IPS DF 19.7 (cell line): ENCODE measurements at regions not wholly inside any gene's neighbourhood (a gene's known extent, or its start where the extent isn't known, plus 50 kb on each side); places are given as distances from the start of the nearest gene placed in this dataset.

ENCODE experiments used
- DNase-seq: peaks from one replicate; pipeline ENCODE4 v3.0.0-alpha.2; 2013; ENCODE audit warnings: low read depth, low spot score

GRCh38 chr4:130478406-130478805, 1382.5 kb downstream of the C4orf33 start:
- DNase-seq: no peak

DNA sequence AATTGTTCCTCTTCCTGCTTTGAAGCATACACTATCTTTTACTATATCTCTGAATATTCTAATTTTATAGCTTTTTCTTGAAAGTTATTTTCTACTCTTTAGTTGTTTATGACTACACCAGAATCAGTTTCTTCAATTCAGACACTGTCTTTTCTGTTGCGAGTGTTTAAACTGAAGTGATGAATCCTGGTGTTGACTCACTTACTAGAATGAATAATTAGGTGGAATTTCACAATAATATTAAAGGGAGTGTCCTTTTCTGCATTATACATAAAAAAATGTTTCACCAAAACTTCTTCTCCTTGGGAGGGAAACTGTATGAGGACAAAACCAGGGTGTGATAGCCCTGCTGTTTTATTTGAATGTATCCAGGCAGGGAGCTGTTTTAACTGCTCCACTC, 1383.1 kb downstream of the C4orf33 start:
- no peak for DNase-seq

DNA sequence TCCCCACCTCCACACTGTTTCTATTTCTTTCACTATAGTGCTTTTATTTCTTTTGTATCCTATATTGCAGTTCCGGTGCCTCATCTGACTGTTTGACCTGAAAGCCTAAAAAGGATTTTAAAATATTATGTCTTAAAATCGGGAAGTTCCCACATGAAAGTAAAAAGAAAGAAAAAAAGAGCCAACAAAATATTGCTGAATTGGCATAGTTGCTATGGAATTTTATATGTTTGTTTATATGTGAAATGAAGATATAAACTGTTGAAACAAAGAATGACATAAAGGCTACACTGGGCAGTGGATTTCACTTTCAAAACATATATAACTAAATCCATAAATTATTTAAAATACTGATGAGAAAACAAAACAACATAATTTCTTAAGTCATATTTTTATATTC, 1383.7 kb downstream of the C4orf33 start:
- no peak for DNase-seq

DNA sequence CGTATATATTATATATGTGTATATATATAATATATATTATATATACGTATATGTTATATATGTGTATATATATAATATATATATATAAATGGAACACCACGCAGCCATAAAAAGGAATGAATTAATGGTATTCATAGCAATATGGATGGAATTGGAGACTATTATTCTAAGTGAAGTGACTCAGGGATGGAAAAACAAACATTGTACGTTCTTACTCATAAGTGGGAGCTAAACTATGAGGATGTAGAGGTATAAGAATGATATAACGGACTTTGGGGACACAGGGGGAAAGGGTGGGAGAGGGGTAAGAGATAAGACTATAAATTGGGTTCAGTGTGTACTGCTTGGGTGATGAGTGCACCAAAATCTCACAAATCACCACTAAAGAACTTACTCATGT, 1388.9 kb downstream of the C4orf33 start:
- DNase-seq: no peak

- DNase-seq: no peak
Measured at GRCh38 chr4:130485371-130485770, 1389.4 kb downstream of the C4orf33 start.

DNA sequence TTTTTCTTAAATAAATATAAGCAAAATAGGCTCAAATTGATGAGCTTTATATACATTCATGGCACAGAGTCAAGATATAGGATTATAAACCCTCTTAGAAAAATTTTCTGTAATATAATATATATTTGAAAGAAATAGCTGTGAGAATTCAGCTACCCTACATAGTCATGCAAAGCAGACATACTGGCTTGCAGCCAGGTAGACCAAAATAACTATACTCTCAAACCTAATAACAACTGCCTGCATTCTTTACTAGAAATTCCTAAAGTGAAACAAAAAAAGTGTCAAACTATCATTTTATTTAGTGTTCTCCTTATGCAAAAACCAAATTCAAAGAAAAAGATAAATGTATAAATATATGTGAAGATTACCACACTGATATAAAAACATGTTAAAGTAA, 1390.2 kb downstream of the C4orf33 start:
- DNase-seq: no peak

DNA sequence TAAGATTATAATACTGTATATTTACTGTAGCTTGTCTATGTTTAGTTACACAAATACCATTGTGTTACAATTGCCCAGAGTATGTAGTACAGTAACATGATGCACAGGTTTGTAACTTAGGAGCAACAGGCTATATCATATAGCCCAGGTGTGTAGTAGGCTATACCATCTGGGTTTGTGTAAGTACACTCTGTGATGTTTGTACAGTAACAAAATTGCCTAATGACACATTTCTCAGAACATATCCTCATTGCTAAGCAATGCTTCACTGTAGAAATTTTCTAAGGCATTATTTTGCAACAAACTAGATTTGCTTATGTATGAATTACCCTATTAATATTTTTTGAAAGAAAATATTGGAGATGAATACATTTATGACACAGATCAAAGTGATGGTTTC, 1390.9 kb downstream of the C4orf33 start:
- no peak for DNase-seq

DNA sequence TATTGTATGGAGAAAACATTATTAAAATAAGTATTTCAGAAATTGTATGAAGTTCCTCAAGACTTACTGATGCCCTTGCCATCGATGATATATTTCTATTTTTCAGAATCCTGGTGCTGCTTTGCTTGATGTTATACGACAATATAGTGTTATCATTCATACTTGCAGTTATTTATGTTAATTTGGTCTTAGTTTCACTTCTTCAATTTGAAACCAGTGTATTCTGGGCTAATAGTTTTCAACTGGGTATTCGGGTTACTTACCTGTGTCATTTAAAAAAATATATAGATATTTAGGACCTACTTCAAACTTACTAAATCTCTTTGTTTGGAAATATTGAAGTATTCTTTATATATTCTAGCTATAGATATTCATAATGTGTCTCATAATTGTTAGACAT, 1414.7 kb downstream of the C4orf33 start:
- no peak for DNase-seq

DNA sequence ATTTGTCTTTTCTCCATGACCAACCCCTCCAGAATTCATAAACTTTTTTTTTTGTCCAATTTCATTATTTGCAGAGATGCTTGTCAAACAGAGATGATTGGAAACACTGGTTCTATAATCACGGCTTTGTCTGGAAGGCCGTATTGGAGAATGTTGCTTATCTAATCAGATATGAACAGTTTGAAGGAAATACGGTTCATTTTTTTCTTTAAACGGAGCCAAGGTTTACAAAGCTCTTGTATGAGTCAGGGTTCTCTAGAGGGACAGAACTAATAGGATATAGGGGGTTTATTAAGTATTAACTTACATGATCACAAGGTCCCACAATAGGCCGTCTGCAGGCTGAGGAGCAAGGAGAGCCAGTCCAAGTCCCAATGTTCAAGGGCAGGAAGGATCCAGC, 1415.8 kb downstream of the C4orf33 start:
- no peak for DNase-seq

DNA sequence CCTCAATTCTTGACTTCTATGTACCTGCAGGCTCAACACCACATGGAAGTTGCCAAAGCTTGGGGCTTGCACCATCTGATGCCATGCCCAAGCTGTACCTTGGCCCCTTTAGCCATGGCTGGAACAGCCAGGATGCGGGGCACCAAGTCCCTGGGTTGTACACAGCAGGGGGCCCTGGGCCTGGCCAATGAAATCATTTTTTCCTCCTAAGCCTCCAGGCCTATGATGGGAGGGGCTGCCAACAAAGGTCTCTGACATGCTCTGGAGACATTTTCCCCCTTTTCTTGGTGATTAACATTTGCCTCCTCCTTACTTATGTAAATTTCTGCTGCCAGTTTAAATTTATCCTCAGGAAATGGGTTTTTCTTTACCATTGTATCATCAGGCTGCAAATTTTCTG, 1428.1 kb downstream of the C4orf33 start:
- DNase-seq: no peak

DNA sequence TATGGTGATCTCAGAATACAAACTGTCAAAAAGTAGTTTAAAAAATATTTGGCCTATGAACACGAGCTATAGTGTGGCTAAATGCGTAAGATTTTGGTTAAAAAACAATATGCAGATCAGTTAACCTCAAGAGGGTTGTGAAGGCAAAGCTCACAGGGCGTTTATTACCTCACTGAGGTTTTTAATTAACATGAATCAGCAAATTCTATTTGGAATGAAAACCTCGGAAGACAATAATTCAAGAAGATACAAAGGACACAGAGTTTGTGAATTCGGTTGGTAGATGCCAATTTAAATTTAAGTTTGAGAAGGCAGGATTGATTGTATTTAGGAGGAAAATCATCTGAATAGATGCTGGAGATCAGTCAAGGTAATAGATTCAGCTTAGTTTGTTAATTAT, 1434.6 kb downstream of the C4orf33 start:
- no peak for DNase-seq

DNA sequence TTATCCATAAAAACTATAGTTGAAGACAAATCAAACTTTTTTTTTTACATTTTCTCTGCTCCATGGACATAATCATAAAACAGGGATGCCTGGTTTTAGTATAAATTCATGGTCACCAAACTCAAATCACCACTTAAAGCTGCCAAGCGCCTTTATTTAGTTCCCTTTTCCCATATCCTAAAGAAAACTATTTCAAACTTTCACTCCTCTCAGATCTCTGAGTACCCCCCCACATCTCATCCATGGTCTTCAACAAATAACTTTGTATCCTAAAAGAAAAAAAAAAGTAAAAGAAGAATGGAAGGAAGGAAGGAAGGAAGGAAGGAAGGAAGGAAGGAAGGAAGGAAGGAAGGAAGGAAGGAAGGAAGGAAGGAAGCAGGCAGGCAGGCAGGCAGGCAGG, 1438.7 kb downstream of the C4orf33 start:
- no peak for DNase-seq

DNA sequence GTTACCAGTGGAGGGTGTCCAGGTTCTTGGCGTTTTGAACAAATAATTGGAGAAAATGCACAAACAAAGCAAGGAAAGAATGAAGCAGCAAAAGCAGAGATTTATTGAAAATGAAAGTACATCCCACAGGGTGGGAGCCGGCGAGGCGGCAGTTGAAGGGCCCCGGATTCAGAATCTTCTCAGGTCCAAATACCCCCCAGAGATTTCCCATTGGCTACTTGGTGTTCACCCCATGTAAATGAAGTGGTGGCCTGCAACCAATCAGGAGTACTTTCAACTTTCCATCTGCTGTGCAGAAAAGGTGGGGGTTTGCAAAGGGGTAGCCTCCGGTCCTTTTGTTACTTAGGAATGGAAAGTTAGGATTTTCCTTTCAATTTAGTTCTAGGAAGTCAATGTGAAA, 1447.0 kb downstream of the C4orf33 start:
- no peak for DNase-seq

DNA sequence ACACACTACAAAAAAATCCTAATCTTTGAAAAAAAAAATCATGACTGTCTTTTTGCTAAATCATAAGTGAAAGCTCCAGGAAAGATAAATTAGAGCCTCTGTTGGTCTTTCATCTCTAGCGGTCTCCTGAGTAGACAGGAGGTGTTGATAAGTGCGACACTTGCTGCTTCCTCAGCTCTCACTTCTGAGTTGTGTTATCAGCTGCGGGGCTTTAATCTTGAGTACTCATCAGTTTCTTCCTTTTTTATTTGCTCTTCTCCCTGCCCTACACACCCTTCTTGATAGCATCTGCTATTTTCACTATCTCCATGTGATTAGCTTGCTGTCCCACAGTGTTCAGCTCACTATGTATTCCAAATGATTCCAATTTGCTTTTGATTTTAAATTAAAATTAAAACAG, 1449.2 kb downstream of the C4orf33 start:
- DNase-seq: no peak

GRCh38 chr4:130545596-130545995, 1449.6 kb downstream of the C4orf33 start:
- no peak for DNase-seq

GRCh38 chr4:130559268-130559667, 1463.3 kb downstream of the C4orf33 start:
- DNase-seq: no peak

DNA sequence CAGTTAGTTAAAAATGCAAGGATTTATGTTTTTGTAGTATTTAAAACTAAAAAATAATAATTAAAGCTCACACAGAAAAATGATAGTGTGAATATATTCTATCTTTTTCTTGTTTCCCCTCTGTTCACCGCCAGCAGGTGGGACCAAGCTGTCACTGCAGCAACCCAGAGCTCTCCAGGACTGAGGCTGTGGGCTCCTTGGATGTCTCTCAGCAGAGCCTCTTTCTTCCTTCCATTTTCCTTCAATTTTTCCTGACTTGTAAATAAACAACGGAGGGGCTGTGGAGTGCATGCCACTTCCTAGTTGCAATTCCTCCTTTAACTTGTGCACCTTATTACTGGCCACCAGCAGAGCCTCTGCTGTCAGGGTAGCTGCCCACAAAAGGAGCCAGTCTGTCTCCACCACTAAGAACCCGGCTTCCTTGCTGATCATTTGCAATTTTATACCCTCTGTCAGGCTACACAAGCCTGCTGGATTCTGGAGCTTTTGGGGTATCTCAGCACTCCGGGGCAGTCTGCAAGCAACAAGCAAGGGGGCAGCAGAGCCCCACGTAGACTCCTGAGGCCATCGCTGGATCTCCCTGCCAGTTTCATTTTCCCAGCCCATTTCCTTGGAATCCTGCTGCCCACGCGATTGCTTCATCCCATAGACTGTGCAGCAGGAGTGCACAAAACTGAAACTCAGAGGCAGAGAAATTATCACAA, 1467.4 kb downstream of the C4orf33 start:
- DNase-seq: peak; percentile 59

GRCh38 chr4:130563889-130564418, 1468.0 kb downstream of the C4orf33 start:
- no peak for DNase-seq

- no peak for DNase-seq
Measured at GRCh38 chr4:130568746-130569145, 1472.8 kb downstream of the C4orf33 start.

DNA sequence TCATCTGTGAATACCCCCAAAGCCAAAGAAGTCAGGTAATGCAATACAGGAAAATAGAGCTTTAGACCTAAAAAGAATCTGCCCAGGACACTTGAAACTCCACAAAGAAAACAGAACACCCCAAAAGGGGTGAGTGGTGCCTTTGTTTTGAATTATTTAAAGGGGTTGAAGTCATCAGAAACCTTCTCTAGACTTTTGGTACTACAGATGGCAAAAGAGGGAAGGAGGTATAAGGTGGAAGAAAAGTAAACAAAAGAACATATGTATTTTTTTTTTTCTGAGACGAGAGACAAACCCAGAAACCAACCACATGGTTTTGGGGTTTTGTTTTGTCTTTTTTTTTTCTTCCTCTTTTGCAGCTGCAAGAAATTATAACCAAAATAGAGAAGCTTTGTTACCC, 1477.8 kb downstream of the C4orf33 start:
- DNase-seq: no peak

- DNase-seq: no peak
Measured at GRCh38 chr4:130574215-130574614, 1478.3 kb downstream of the C4orf33 start.

- no peak for DNase-seq
Measured at GRCh38 chr4:130576218-130576617, 1480.3 kb downstream of the C4orf33 start.

GRCh38 chr4:130591091-130591490, 1495.1 kb downstream of the C4orf33 start:
- DNase-seq: no peak

DNA sequence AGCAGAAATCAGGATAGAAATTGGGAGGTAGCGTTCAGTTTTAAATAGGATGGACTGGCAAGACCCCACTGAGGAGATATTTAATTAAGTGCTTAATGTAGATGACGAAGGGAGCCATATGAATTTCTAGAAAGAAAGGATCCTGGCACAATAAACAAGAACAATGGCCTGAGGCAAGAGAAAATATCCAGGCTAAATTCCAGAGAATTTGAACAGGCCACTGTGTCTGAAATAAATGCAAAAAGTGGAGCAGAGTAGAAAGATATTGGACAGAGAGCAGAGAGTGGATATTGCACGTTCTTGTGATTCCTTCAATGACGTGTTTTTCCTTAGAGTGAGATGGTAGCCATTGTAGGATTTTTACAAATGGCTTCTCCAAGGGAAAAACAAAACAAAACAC, 1504.8 kb downstream of the C4orf33 start:
- no peak for DNase-seq
